ENCODE measurements at regions not wholly inside any gene's neighbourhood (a gene's known extent, or its start where the extent isn't known, plus 50 kb on each side); places are given as distances from the start of the nearest gene placed in this dataset.

- TF ChIP-seq, protein P1, sequence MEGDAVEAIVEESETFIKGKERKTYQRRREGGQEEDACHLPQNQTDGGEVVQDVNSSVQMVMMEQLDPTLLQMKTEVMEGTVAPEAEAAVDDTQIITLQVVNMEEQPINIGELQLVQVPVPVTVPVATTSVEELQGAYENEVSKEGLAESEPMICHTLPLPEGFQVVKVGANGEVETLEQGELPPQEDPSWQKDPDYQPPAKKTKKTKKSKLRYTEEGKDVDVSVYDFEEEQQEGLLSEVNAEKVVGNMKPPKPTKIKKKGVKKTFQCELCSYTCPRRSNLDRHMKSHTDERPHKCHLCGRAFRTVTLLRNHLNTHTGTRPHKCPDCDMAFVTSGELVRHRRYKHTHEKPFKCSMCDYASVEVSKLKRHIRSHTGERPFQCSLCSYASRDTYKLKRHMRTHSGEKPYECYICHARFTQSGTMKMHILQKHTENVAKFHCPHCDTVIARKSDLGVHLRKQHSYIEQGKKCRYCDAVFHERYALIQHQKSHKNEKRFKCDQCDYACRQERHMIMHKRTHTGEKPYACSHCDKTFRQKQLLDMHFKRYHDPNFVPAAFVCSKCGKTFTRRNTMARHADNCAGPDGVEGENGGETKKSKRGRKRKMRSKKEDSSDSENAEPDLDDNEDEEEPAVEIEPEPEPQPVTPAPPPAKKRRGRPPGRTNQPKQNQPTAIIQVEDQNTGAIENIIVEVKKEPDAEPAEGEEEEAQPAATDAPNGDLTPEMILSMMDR (IDR thresholded peaks at IDR 0.05 in 8 of 11, conservative IDR thresholded peaks at IDR 0.05 in 3 of 11), result no peak
- TF ChIP-seq POLR2A (IDR thresholded peaks at IDR 0.05) (no peak), POLR2AphosphoS5 (IDR thresholded peaks at IDR 0.05) (no peak)
Measured at GRCh38 chr10:21243748-21244257, 281.7 kb downstream of the SKIDA1 start.
